ENCODE measurements at regions not wholly inside any gene's neighbourhood (a gene's known extent, or its start where the extent isn't known, plus 50 kb on each side); places are given as distances from the start of the nearest gene placed in this dataset.

- Histone ChIP-seq H3K36me3 (ENCODE audit: control insufficient read depth, insufficient read depth, low read length) (no peaks in the 10 kb centered on the region), H2AFZ (replicated peaks; ENCODE audit: low read length, poor library complexity) (no peak overlapping the region), H3K4me1 (ENCODE audit: control insufficient read depth, insufficient read depth, low read length) (no peaks in the 10 kb centered on the region; the same call in 1 of the 2 replicates), H3K9me1 (ENCODE audit: insufficient read depth, low read length) (no peaks in the 10 kb centered on the region), H3K79me1 (ENCODE audit: low read depth in 1 of 2, low read length in 2 of 2) (no peaks in the 10 kb centered on the region), H2BK20ac (ENCODE audit: low read depth, low read length) (no peak overlapping the region), H3K27me3 (ENCODE audit: control insufficient read depth, insufficient read depth, low read length) (no peaks in the 10 kb centered on the region; the same call in 1 of the 2 replicates), H2AK5ac (ENCODE audit: low read depth, low read length) (no peak overlapping the region), H3K23ac (ENCODE audit: low read depth, low read length) (no peak overlapping the region), H3K4me2 (ENCODE audit: low read depth, low read length) (no peak overlapping the region), H4K91ac (ENCODE audit: insufficient read depth, low read depth, low read length) (no peak overlapping the region), H4K20me1 (ENCODE audit: insufficient read depth, low read length) (no peaks in the 10 kb centered on the region), H3K9ac (ENCODE audit: low read depth, low read length) (no peak overlapping the region), H2BK15ac (ENCODE audit: low read depth, low read length) (no peak overlapping the region), H3K4ac (ENCODE audit: low read depth, low read length) (no peak overlapping the region), H3K56ac (ENCODE audit: extremely low read depth, insufficient read depth, low read length) (no peak overlapping the region), H3K18ac (ENCODE audit: low read depth, low read length) (no peak overlapping the region; the same call in 1 of the 2 replicates), H2AK9ac (replicated peaks; ENCODE audit: low read depth, low read length, poor library complexity) (no peak overlapping the region), H3K4me3 (ENCODE audit: insufficient read depth, low read depth, low read length) (no peak overlapping the region), H3K14ac (replicated peaks; ENCODE audit: low read depth, low read length) (no peak overlapping the region), H4K8ac (ENCODE audit: low read depth in 2 of 2, low read length in 2 of 2) (no peak overlapping the region), H2BK120ac (ENCODE audit: low read depth, low read length) (no peak overlapping the region), H3K9me3 (ENCODE audit: control insufficient read depth, insufficient read depth, low read length) (no peaks in the 10 kb centered on the region), H2BK5ac (ENCODE audit: low read depth, low read length, poor library complexity, severe bottlenecking) (no peak overlapping the region), H3K27ac (ENCODE audit: insufficient read depth, low read length) (no peak overlapping the region), H4K5ac (ENCODE audit: low read depth, low read length) (no peak overlapping the region)
- TF ChIP-seq RCOR1 (IDR thresholded peaks at IDR 0.05; ENCODE audit: insufficient replicate concordance, low read length) (no peak), NFE2L2 (IDR thresholded peaks at IDR 0.05; ENCODE audit: low read depth, low read length) (no peak), SMC3 (IDR thresholded peaks at IDR 0.05; ENCODE audit: low read depth, low read length) (no peak), RFX5 (IDR thresholded peaks at IDR 0.05; ENCODE audit: low read depth, low read length) (no peak), MAFK (IDR thresholded peaks at IDR 0.05; ENCODE audit: low read depth, low read length) (no peak), FOS (IDR thresholded peaks at IDR 0.05; ENCODE audit: low read depth, low read length) (no peak), ELK1 (IDR thresholded peaks at IDR 0.05; ENCODE audit: borderline replicate concordance, low read depth, low read length) (no peak), CEBPB (IDR thresholded peaks at IDR 0.05; ENCODE audit: low read depth, low read length) (no peak), POLR2A (IDR thresholded peaks at IDR 0.05; ENCODE audit: low read depth, low read length) (no peak), CTCF (conservative IDR thresholded peaks at IDR 0.05; ENCODE audit: low read depth, low read length) (no peak), RAD21 (IDR thresholded peaks at IDR 0.05; ENCODE audit: low read length) (no peak), MXI1 (IDR thresholded peaks at IDR 0.05; ENCODE audit: borderline replicate concordance, low read depth, low read length) (no peak), MAZ (IDR thresholded peaks at IDR 0.05; ENCODE audit: borderline replicate concordance, low read depth, low read length) (no peak)
- no CpG with 5 or more reads among the region's 3 CpGs for WGBS, 2 experiments (ENCODE audit: extremely low coverage in 2 of 2, insufficient read length in 1 of 2)
- DNase-seq, result no peak
- BruUV-seq (replicated peaks), result no TSS peak
- ChIA-PET CTCF (interaction anchor here (1.5 kb wide), 1 partner anchor 11 kb away, joined by 3 read pairs; no protein-coding TSS in a partner anchor), POLR2A (ENCODE audit: unreplicated experiment) (no interaction called here)
- in situ Hi-C loops (cut with MboI; ENCODE audit: low sequenced_read_pairs) (no loop called here), dilution Hi-C loops (cut with HindIII; ENCODE audit: low sequenced_read_pairs, unreplicated experiment) (no loop called here), intact Hi-C loops (cut with micrococcal nuclease) (no loop called here)
- no peak for ATAC-seq (ENCODE audit: low read depth)
Measured at GRCh38 chr4:42329421-42329820, 67.9 kb upstream of the SHISA3 start.

All from IMR-90 (cell line).